Activated CD4-positive, alpha-beta T cell treated with anti-CD3 and anti-CD28 coated beads for 4 hours (primary cell): ENCODE measurements at regions not wholly inside any gene's neighbourhood (a gene's known extent, or its start where the extent isn't known, plus 50 kb on each side); places are given as distances from the start of the nearest gene placed in this dataset.
"Not testable (repeated sequence)": the region's sequence is repeated elsewhere in the genome, so short reads cannot be mapped to it uniquely, and the experiment has no call there.

Experiments
- DNase-seq, 2 donors: peaks; one replicate each; pipeline ENCODE4 v3.0.0-alpha.2; 2020

DNA sequence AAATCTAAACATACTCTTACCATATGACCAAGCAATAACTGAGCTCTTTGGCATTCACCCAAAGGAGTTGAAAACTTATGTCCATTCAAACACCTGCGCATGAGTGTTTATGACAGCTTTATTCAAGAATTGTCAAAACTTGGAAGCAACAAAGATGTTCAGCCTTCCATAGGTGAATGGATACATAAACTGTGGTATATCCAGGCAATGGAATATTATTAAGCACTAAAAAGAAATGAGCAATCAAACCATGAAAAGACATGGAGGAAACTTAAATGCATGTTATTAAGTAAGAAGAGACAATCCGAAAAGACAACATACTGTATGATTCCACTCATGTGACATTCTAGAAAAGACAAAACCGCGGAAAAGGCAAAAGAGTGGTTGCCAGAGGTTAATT, 312.0 kb upstream of the TMC3 start:
- no peak for DNase-seq

DNA sequence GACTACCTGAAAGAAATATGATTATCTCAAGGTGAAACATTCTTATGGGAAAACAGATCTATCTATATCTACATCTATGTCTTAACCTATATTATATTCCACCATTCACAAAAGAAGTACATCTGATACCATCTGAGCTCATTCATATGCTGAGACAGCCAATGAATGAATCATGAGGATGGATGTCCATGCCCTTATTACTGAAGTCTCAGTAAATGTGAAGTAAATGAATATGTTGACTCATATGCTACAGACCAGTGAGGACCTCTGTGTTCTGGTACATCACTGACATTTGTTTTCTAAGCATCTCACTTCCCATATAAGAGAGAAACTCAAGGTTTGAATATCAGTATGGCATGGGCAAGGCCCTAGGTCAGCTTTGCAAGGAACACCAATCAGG, 311.2 kb upstream of the TMC3 start:
- no peak for DNase-seq

GRCh38 chr15:81680829-81681228, 306.8 kb upstream of the TMC3 start:
- no peak for DNase-seq

- DNase-seq, result no peak
These were observed 292.8 kb upstream of the TMC3 start for GRCh38 chr15:81666839-81667238.

GRCh38 chr15:81660976-81661375, 287.0 kb upstream of the TMC3 start:
- no peak for DNase-seq

- DNase-seq, result no peak
These were observed 279.2 kb upstream of the TMC3 start for GRCh38 chr15:81653259-81653658.

DNA sequence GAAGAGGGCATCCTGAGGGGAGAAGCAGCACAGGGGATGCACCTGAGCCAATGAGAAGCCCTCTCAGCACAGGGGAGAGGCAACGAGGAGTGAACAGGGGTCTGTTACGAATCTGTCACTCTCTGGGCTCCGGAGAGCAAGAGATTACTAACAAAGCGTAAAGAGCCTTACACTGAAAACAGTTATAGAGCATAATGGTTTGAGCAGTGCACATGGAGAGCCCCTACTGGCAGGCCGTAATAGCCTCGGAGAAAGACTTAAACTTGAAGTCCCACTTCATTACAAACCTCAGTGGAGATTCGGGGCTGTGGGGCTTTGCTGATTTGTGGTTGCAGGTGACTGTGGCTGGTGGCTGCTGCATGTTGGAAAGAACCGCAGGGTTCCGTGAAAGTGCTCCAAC, 271.5 kb upstream of the TMC3 start:
- DNase-seq, result no peak

DNA sequence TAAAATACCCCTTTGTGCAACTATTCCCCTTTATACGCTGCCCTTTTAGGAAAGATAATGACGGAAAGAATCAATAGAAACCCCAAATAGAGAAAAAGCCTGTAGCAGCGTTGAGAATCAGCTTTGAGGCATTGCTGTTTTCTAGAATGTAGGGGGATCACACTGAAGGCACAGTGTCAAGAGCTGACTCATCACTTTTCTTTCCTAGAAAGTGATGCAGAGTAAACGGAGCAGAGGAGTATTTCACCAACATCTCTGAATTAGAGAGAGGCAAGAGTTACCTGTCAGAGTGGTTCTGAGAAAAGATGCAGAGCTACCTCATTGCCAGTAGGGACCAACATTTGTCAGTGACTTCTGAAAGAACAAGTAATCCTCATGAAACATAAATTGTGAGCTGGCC, 269.8 kb upstream of the TMC3 start:
- no peak for DNase-seq

DNA sequence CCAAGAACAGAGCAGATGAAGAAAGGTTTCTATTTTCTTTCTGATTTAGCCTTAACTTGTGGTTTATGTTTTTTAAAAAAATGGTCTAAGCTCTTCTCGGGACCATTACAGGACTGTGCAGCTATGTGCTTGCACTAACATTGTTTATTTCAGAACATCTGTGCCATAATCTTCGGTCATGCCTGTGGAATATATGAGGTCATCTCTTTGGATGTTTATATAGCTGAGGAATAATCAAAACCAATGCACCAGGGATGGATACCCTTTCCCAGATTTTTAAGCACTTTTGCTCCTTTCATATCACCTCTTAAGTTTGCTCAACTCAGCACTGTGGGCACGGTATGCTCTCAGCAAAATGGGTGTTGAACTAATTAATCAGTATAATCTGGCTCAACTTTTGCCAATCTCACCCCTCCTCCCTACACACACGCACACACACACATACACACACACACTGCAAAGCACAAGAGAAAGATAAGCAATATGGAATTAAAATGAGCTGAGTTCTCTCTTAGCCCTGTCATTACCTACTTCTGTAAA, 268.5 kb upstream of the TMC3 start:
- DNase-seq, result no peak

GRCh38 chr15:81636064-81636463, 262.1 kb upstream of the TMC3 start:
- not testable (repeated sequence) for DNase-seq

GRCh38 chr15:81633889-81634288, 259.9 kb upstream of the TMC3 start:
- DNase-seq, result no peak

DNA sequence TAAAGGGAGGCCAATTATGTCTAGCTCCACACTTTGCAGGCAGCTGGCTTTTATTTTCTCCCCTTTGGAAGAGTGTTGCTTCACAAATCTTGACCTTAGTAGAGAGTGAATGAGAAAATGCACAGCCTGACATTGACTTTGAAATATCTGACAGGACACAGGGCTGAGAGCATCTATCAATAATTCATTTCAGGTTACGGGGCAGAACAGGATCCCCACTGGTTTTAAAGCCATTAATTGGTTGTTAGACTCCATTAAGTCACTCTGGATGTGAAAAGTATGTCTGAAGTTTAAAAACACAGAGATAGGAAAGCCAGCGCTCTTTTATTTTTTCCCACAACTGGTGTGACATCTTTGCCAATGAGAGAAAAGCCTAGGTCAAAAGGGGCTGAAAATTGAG, 251.9 kb upstream of the TMC3 start:
- no peak for DNase-seq

- no peak for DNase-seq
These were observed 245.0 kb upstream of the TMC3 start for GRCh38 chr15:81619002-81619401.

DNA sequence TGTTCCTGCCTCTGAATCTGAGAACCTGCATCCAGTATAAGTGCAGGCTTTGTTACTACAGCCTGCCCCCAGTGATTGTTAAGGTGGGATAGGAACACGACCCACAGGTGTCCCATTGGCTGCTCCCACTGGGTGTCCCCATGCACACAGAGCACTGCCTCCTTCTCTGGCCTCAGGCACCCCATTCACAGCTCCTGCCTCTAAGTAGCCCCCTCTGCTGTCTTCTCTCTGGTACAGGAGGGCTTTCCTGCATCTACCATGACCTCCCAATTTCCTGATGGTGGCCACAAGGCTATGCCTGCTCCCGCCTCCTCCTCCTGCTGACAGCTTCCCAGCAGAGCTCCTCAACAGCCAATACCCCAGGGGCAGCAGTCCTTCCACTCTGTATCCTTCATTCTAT, 238.6 kb upstream of the TMC3 start:
- no peak for DNase-seq

DNA sequence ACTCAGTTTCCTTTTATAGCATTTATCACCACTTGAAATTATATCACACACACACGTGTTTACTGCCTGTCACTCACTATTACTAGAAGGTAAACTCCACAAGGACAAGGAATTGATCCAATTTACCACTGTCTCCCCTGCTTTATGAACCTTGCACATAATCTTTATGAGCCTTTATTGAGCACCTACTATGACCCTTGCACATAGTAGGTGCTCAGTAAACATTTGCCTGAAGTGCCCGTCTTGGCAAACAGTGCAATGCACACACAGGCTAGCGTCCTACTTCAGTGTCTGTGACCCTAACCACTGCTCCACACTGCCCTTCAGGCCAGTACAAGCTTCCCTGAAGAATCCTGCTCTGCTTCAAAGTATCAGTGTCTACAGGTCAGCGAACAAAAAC, 237.7 kb upstream of the TMC3 start:
- no peak for DNase-seq

GRCh38 chr15:81608309-81608829, 234.4 kb upstream of the TMC3 start:
- no peak for DNase-seq

- DNase-seq, result no peak
These were observed 230.7 kb upstream of the TMC3 start for GRCh38 chr15:81604713-81605112.

DNA sequence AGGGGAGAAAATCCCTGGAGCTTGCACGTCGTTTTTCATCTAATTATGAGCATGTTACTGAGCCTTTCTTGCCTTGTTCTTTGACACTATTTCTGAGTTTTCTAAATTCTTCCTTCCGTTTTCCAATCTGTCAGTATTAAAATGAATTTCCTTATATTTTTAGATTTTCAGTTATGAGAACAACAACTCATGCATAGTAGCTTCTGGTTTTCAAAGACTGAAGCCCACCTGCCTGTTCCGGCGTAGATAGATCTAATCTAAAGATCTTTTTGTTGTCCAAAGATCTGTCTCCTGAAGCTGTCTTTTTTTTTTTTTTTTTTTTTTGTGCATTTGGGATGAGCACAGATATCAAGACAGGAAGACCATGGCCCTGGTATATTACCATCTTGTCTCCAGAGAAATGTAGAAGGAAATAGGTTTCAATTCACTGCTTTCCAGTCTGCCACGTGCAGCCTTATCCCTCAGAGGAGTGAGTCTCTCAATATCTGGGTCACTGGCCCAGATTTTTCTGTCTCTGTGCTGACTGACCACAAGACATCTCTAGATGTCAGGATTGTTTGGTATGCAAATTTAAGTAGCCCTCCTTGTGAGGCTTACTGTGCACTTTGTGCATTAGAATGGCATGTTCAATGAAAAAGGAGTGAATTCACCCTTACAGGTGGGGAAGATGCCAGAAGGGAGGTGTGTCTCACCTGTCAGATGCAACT, 222.3 kb upstream of the TMC3 start:
- no peak for DNase-seq

GRCh38 chr15:81595752-81596151, 221.7 kb upstream of the TMC3 start:
- DNase-seq, result no peak

GRCh38 chr15:81589671-81590070, 215.7 kb upstream of the TMC3 start:
- no peak for DNase-seq

GRCh38 chr15:81575436-81576123, 201.6 kb upstream of the TMC3 start:
- DNase-seq, result no peak

- no peak for DNase-seq
These were observed 199.2 kb upstream of the TMC3 start for GRCh38 chr15:81573098-81573746.

- no peak for DNase-seq
These were observed 198.2 kb upstream of the TMC3 start for GRCh38 chr15:81572190-81572589.
